H9 (cell line): ENCODE measurements at regions not wholly inside any gene's neighbourhood (a gene's known extent, or its start where the extent isn't known, plus 50 kb on each side); places are given as distances from the start of the nearest gene placed in this dataset.

Experiments
- DNase-seq: peaks from one replicate; pipeline ENCODE4 v3.0.0-alpha.2; 2017
- H2AFZ ChIP-seq: one replicate; pipeline ENCODE4 v1.6.1; 2013; ENCODE audit warnings: mild to moderate bottlenecking, low read length, control low read depth, moderate library complexity
- H2AK5ac ChIP-seq: 2 replicates; pipeline ENCODE4 v1.6.1; 2013; ENCODE audit warnings: low read length, control low read depth, mixed read lengths; ENCODE audit not compliant: insufficient read length
- H2BK120ac ChIP-seq: one replicate; pipeline ENCODE4 v1.6.1; 2013; ENCODE audit warnings: low read depth, mild to moderate bottlenecking, low read length, control low read depth, inconsistent platforms; ENCODE audit not compliant: poor library complexity, severe bottlenecking
- H2BK12ac ChIP-seq: 2 replicates; pipeline ENCODE4 v1.6.1; 2013; ENCODE audit warnings: low read length, control low read depth, mixed read lengths, low read depth; ENCODE audit not compliant: insufficient read length
- H2BK15ac ChIP-seq: 2 replicates; pipeline ENCODE4 v1.6.1; 2013; ENCODE audit warnings: low read depth, low read length, control low read depth
- H2BK20ac ChIP-seq: one replicate; pipeline ENCODE4 v1.6.1; 2013; ENCODE audit warnings: low read depth, mild to moderate bottlenecking, low read length, control low read depth, inconsistent platforms; ENCODE audit not compliant: poor library complexity, severe bottlenecking
- H2BK5ac ChIP-seq: 2 replicates; pipeline ENCODE4 v1.6.1; 2013; ENCODE audit warnings: low read length, control low read depth, mixed read lengths; ENCODE audit not compliant: insufficient read length
- H3K14ac ChIP-seq: 2 replicates; pipeline ENCODE4 v1.6.1; 2013; ENCODE audit warnings: low read length, control low read depth; ENCODE audit not compliant: insufficient read depth
- H3K18ac ChIP-seq: 2 replicates; pipeline ENCODE4 v1.6.1; 2013; ENCODE audit warnings: low read depth, mild to moderate bottlenecking, mixed read lengths, low read length, control low read depth; ENCODE audit not compliant: insufficient read length
- H3K23ac ChIP-seq: 2 replicates; pipeline ENCODE4 v1.6.1; 2013; ENCODE audit warnings: low read length, control low read depth, mixed read lengths, low read depth; ENCODE audit not compliant: insufficient read length
- H3K23me2 ChIP-seq: 2 replicates; pipeline ENCODE4 v1.6.1; 2013; ENCODE audit warnings: low read depth, mild to moderate bottlenecking, mixed read lengths, low read length, control low read depth; ENCODE audit not compliant: insufficient read length, poor library complexity, severe bottlenecking
- H3K27ac ChIP-seq: 2 replicates; pipeline ENCODE4 v1.5.1; 2013; ENCODE audit warnings: low read length, control low read depth, mixed read lengths, low read depth; ENCODE audit not compliant: insufficient read length
- H3K27me3 ChIP-seq: 2 replicates; pipeline ENCODE4 v1.6.1; 2013; ENCODE audit warnings: low read length, control low read depth, inconsistent platforms; ENCODE audit not compliant: insufficient read depth
- H3K4ac ChIP-seq: 2 replicates; pipeline ENCODE4 v1.6.1; 2013; ENCODE audit warnings: low read depth, mild to moderate bottlenecking, control low read depth, inconsistent platforms, low read length, moderate library complexity
- H3K4me1 ChIP-seq: 2 replicates; pipeline ENCODE4 v1.6.1; 2013; ENCODE audit warnings: low read length, control low read depth, inconsistent platforms; ENCODE audit not compliant: insufficient read depth
- H3K4me2 ChIP-seq: 2 replicates; pipeline ENCODE4 v1.6.1; 2013; ENCODE audit warnings: low read length, control low read depth, mixed read lengths; ENCODE audit not compliant: insufficient read length, insufficient read depth
- H3K56ac ChIP-seq: 2 replicates; pipeline ENCODE4 v1.6.1; 2013; ENCODE audit warnings: low read depth, mild to moderate bottlenecking, mixed read lengths, low read length, control low read depth; ENCODE audit not compliant: insufficient read length
- H3K79me1 ChIP-seq: 2 replicates; pipeline ENCODE4 v1.6.1; 2013; ENCODE audit warnings: low read depth, mild to moderate bottlenecking, moderate library complexity, low read length, control low read depth, inconsistent platforms; ENCODE audit not compliant: insufficient read depth, poor library complexity, severe bottlenecking
- H3K79me2 ChIP-seq: 2 replicates; pipeline ENCODE4 v1.6.1; 2013; ENCODE audit warnings: low read length, control low read depth, inconsistent platforms; ENCODE audit not compliant: insufficient read depth
- H3K9ac ChIP-seq: 2 replicates; pipeline ENCODE4 v1.6.1; 2013; ENCODE audit warnings: low read length, control low read depth, mixed read lengths; ENCODE audit not compliant: insufficient read length; ENCODE audit errors: extremely low read depth
- H3K9me3 ChIP-seq: one replicate; pipeline ENCODE4 v1.6.1; 2013; ENCODE audit warnings: low read depth, low read length, inconsistent platforms; ENCODE audit not compliant: control insufficient read depth
- H3T11ph ChIP-seq: one replicate; pipeline ENCODE4 v1.6.1; 2013; ENCODE audit warnings: mild to moderate bottlenecking, low read length, control low read depth, inconsistent platforms
- H4K20me1 ChIP-seq: one replicate; pipeline ENCODE4 v1.6.1; 2013; ENCODE audit not compliant: control insufficient read depth, insufficient read length, insufficient read depth
- H4K5ac ChIP-seq: 2 replicates; pipeline ENCODE4 v1.6.1; 2013; ENCODE audit warnings: low read depth, mild to moderate bottlenecking, mixed read lengths, low read length, control low read depth; ENCODE audit not compliant: insufficient read length
- H4K8ac ChIP-seq: replicated peaks from 2 replicates; pipeline ENCODE4 v1.6.1; 2013; ENCODE audit warnings: low read length, control low read depth, mixed read lengths, low read depth; ENCODE audit not compliant: insufficient read length
- H4K91ac ChIP-seq: 2 replicates; pipeline ENCODE4 v1.6.1; 2013; ENCODE audit warnings: low read depth, mild to moderate bottlenecking, moderate library complexity, mixed read lengths, low read length, control low read depth; ENCODE audit not compliant: insufficient read length
- H3K27ac Mint-ChIP-seq, 3 experiments: 2 replicates in 2 of 3; 3 replicates in 1 of 3; pipeline ENCODE4 v1.8.0; 2020 to 2021; ENCODE audit warnings: mixed read lengths in 3 of 3, mild to moderate bottlenecking in 1 of 3, moderate library complexity in 1 of 3
- H3K27me3 Mint-ChIP-seq: 2 replicates; pipeline ENCODE4 v1.8.0; 2021; ENCODE audit warnings: low read depth, mild to moderate bottlenecking, moderate library complexity, mixed read lengths
- H3K36me3 Mint-ChIP-seq, 3 experiments: 2 replicates in 2 of 3; 3 replicates in 1 of 3; pipeline ENCODE4 v1.8.0; 2020 to 2021; ENCODE audit warnings: low read depth in 3 of 3, mixed read lengths in 3 of 3; ENCODE audit not compliant: insufficient read depth in 1 of 3
- H3K4me1 Mint-ChIP-seq, 2 experiments: 2 replicates each; pipeline ENCODE4 v1.8.0; 2020; ENCODE audit warnings: mixed read lengths in 2 of 2
- H3K4me3 Mint-ChIP-seq, 2 experiments: 2 replicates in 1 of 2; 3 replicates in 1 of 2; pipeline ENCODE4 v1.8.0; 2020 to 2021; ENCODE audit warnings: mild to moderate bottlenecking in 2 of 2, mixed read lengths in 2 of 2, moderate library complexity in 1 of 2
- H3K9me3 Mint-ChIP-seq, 2 experiments: 2 replicates in 1 of 2; 3 replicates in 1 of 2; pipeline ENCODE4 v1.8.0; 2020; ENCODE audit warnings: mild to moderate bottlenecking in 2 of 2, mixed read lengths in 2 of 2, moderate library complexity in 1 of 2
- CTCF ChIP-seq: fragments of 200-600 bp; sonication (generic); conservative IDR thresholded peaks from 3 replicates; pipeline ENCODE4 v1.8.0; 2021; ENCODE audit warnings: antibody characterized with exemption, mild to moderate bottlenecking
- WGBS: extraction: QIAGEN DNeasy Blood & Tissue Kit; methylation state at CpG from one replicate; pipeline ENCODE4 v1.1.7; 2013; ENCODE audit warnings: missing lambda C conversion rate, low lambda C conversion rate, mixed read lengths; ENCODE audit not compliant: insufficient read length; ENCODE audit errors: extremely low coverage; 5-methylcytosine and 5-hydroxymethylcytosine counted together

- Histone ChIP-seq H2BK20ac (no peak overlapping the region), H3K23ac (no peak overlapping the region), H3T11ph (no peak overlapping the region), H3K4ac (no peak overlapping the region), H3K4me2 (no peak overlapping the region), H3K9ac (no peak overlapping the region), H4K8ac (no peak overlapping the region), H3K27me3 (no peaks in the 10 kb centered on the region), H4K5ac (no peak overlapping the region), H3K14ac (no peak overlapping the region), H3K18ac (no peak overlapping the region), H3K56ac (no peak overlapping the region), H2BK15ac (no peak overlapping the region), H3K23me2 (no peaks in the 10 kb centered on the region), H2BK12ac (no peak overlapping the region), H3K9me3 (no peaks in the 10 kb centered on the region), H3K27ac (no peak overlapping the region), H2AK5ac (no peak overlapping the region), H4K91ac (no peak overlapping the region), H2BK120ac (no peak overlapping the region), H3K79me1 (no peaks in the 10 kb centered on the region), H4K20me1 (no peaks in the 10 kb centered on the region), H2BK5ac (no peak overlapping the region), H3K4me1 (no peaks in the 10 kb centered on the region), H3K79me2 (no peaks in the 10 kb centered on the region), H2AFZ (no peak overlapping the region)
- H3K9me3 Mint-ChIP-seq: peaks cover 3 to 4% of the 10 kb centered on the region in 2 experiments; a peak in 4 of 5 replicates
- no CpG with 5 or more reads among the region's 3 CpGs for WGBS
- no peak for DNase-seq
- no peaks in the 10 kb centered on the region for H3K4me1 Mint-ChIP-seq
- TF ChIP-seq CTCF: no peak
- H3K27ac Mint-ChIP-seq: no peak overlapping the region
- no peak overlapping the region for H3K4me3 Mint-ChIP-seq
- H3K36me3 Mint-ChIP-seq: peaks cover 0 to 7% (median 0%) of the 10 kb centered on the region in 3 experiments; a peak in 3 of 7 replicates
- no peaks in the 10 kb centered on the region for H3K27me3 Mint-ChIP-seq
Measured at GRCh38 chr13:105796081-105796480, 739.4 kb downstream of the EFNB2 start.
